Effector CD4-positive, alpha-beta T cell (primary cell): ENCODE measurements at regions not wholly inside any gene's neighbourhood (a gene's known extent, or its start where the extent isn't known, plus 50 kb on each side); places are given as distances from the start of the nearest gene placed in this dataset.

Experiments used
- DNase-seq: peaks from one replicate; pipeline ENCODE4 v3.0.0-alpha.2; 2020

- DNase-seq: peak; percentile 56
These were observed 50.0 kb upstream of the SLC19A1 start for GRCh38 chr21:45592208-45592619.

GRCh38 chr21:45592626-45593134 lies 50.4 kb upstream of the SLC19A1 start:
- DNase-seq: no peak

GRCh38 chr21:45593162-45594022 lies 50.1 kb upstream of the PCBP3 start:
- DNase-seq: no peak
